GM23338 (cell line): ENCODE measurements at regions not wholly inside any gene's neighbourhood (a gene's known extent, or its start where the extent isn't known, plus 50 kb on each side); places are given as distances from the start of the nearest gene placed in this dataset.

ENCODE experiments used
- ATAC-seq: fragments of 200-7000 bp; cut with Tn5 transposase; 3 replicates; pipeline ENCODE4 v1.9.1; 2020
- DNase-seq: peaks from one replicate; pipeline ENCODE4 v3.0.0-alpha.2; 2015; ENCODE audit warnings: low spot score
- H2AFZ ChIP-seq: fragments of 200-600 bp; sonication (generic); 2 replicates; pipeline ENCODE4 v1.8.0; 2016; ENCODE audit warnings: antibody characterized with exemption, mild to moderate bottlenecking, moderate library complexity
- H3F3A ChIP-seq: fragments of 200-600 bp; sonication (generic); replicated peaks from 2 replicates; pipeline ENCODE4 v1.8.0; 2017; ENCODE audit warnings: antibody characterized with exemption, mixed run types, low read depth
- H3K27ac ChIP-seq: fragments of 200-600 bp; sonication (generic); 2 replicates; pipeline ENCODE4 v1.6.1; 2016; ENCODE audit warnings: low read depth
- H3K27me3 ChIP-seq: fragments of 200-600 bp; sonication (generic); 2 replicates; pipeline ENCODE4 v1.8.0; 2016; ENCODE audit warnings: mild to moderate bottlenecking, mixed run types, moderate library complexity; ENCODE audit not compliant: insufficient read depth
- H3K36me3 ChIP-seq: fragments of 200-600 bp; sonication (generic); 2 replicates; pipeline ENCODE4 v1.8.0; 2016; ENCODE audit warnings: mild to moderate bottlenecking; ENCODE audit not compliant: insufficient read depth
- H3K4me1 ChIP-seq: fragments of 200-600 bp; sonication (generic); 2 replicates; pipeline ENCODE4 v1.8.0; 2016; ENCODE audit warnings: mild to moderate bottlenecking, moderate library complexity; ENCODE audit not compliant: insufficient read depth
- H3K4me2 ChIP-seq: fragments of 200-600 bp; sonication (generic); 2 replicates; pipeline ENCODE4 v1.7.1; 2017; ENCODE audit warnings: mixed run types
- H3K4me3 ChIP-seq: fragments of 200-600 bp; sonication (generic); 2 replicates; pipeline ENCODE4 v1.6.1; 2016; ENCODE audit warnings: mixed run types
- H3K79me2 ChIP-seq: fragments of 200-600 bp; sonication (generic); replicated peaks from 2 replicates; pipeline ENCODE4 v1.8.0; 2017; ENCODE audit warnings: mild to moderate bottlenecking; ENCODE audit not compliant: insufficient read depth
- H3K9me2 ChIP-seq: fragments of 200-600 bp; sonication (generic); 2 replicates; pipeline ENCODE4 v1.8.0; 2017; ENCODE audit not compliant: insufficient read depth
- H4K20me1 ChIP-seq: fragments of 200-600 bp; sonication (generic); replicated peaks from 2 replicates; pipeline ENCODE4 v1.8.0; 2017; ENCODE audit warnings: mild to moderate bottlenecking; ENCODE audit not compliant: insufficient read depth
- H3K27ac Mint-ChIP-seq: 2 replicates; pipeline ENCODE4 v1.8.0; 2020; ENCODE audit warnings: inconsistent platforms, mild to moderate bottlenecking, moderate library complexity, mixed read lengths
- H3K27me3 Mint-ChIP-seq: 3 replicates; pipeline ENCODE4 v1.8.0; 2022; ENCODE audit warnings: low read depth, mild to moderate bottlenecking, moderate library complexity, mixed read lengths, inconsistent platforms; ENCODE audit not compliant: insufficient read depth, poor library complexity
- H3K36me3 Mint-ChIP-seq: 3 replicates; pipeline ENCODE4 v1.8.0; 2021; ENCODE audit warnings: low read depth, mild to moderate bottlenecking, inconsistent platforms, moderate library complexity, mixed read lengths
- H3K4me1 Mint-ChIP-seq: 3 replicates; pipeline ENCODE4 v1.8.0; 2020; ENCODE audit warnings: mild to moderate bottlenecking, inconsistent platforms, mixed read lengths
- H3K4me3 Mint-ChIP-seq: 3 replicates; pipeline ENCODE4 v1.8.0; 2021; ENCODE audit warnings: moderate library complexity, mild to moderate bottlenecking, inconsistent platforms, mixed read lengths
- H3K9me3 Mint-ChIP-seq: 3 replicates; pipeline ENCODE4 v1.8.0; 2020; ENCODE audit warnings: moderate library complexity, mild to moderate bottlenecking, inconsistent platforms, mixed read lengths
- EZH2 ChIP-seq: fragments of 200-600 bp; sonication (generic); IDR thresholded peaks from one replicate; pipeline ENCODE4 v1.8.0; 2017; ENCODE audit warnings: antibody characterized with exemption, mild to moderate bottlenecking, low read depth; ENCODE audit not compliant: unreplicated experiment
- JUNB ChIP-seq: IDR thresholded peaks from one replicate; pipeline ENCODE4 v1.6.1; 2016; ENCODE audit warnings: antibody characterized with exemption; ENCODE audit not compliant: unreplicated experiment
- STAT1 ChIP-seq: IDR thresholded peaks from one replicate; pipeline ENCODE4 v1.6.1; 2016; ENCODE audit warnings: antibody characterized with exemption; ENCODE audit not compliant: unreplicated experiment
- ZNF114 ChIP-seq: fragments of 250-450 bp; sonication (Bioruptor Pico); IDR thresholded peaks from 2 replicates; pipeline ENCODE4 v1.5.0; 2020; ENCODE audit warnings: mild to moderate bottlenecking, moderate library complexity
- ZNF331 ChIP-seq: fragments of 250-450 bp; sonication (Bioruptor Pico); IDR thresholded peaks from 2 replicates; pipeline ENCODE4 v1.5.0; 2020; ENCODE audit warnings: low read depth, mild to moderate bottlenecking, moderate library complexity
- TF ChIP-seq, protein P1 (sequence below): fragments of 250-450 bp; sonication (Bioruptor Pico); IDR thresholded peaks from 2 replicates; pipeline ENCODE4 v1.5.0; 2020; ENCODE audit warnings: mild to moderate bottlenecking, moderate library complexity
- TF ChIP-seq, protein P2 (sequence below): IDR thresholded peaks from one replicate; pipeline ENCODE4 v1.6.1; 2018; ENCODE audit warnings: antibody characterized with exemption; ENCODE audit not compliant: unreplicated experiment

DNA sequence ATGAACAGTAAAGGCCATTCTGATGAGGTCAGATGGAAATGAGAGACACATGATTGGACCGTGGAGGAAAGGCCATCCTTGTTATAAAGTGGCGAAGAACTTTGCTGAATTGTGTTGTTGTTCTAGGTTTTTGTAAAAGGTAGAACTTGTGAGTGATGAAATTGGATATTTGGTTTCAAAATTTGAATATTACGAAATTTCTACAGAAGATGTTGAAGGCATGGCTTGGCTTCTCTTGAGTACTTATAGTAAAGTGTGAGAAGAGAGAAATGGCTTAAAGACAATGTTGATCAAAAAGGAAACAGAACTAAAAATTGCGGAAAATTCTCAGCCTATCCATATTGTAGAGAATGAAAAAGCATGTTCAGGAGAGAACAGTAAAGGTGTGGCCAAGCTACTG lies 166.6 kb upstream of the S1PR3 start:
- no peaks in the 10 kb centered on the region for H3K27me3 ChIP-seq
- H3K36me3 ChIP-seq: no peaks in the 10 kb centered on the region
- no peak overlapping the region for H3K4me2 ChIP-seq
- Mint-ChIP-seq H3K27me3 (peaks cover 4% of the 10 kb centered on the region), H3K4me3 (no peak overlapping the region), H3K9me3 (no peaks in the 10 kb centered on the region), H3K4me1 (peaks cover 4% of the 10 kb centered on the region), H3K27ac (no peak overlapping the region), H3K36me3 (no peaks in the 10 kb centered on the region; the same call in 2 of the 3 replicates)
- H3K4me3 ChIP-seq: no peak overlapping the region
- no peak overlapping the region for H2AFZ ChIP-seq
- H3K79me2 ChIP-seq: no peaks in the 10 kb centered on the region
- no peaks in the 10 kb centered on the region for H4K20me1 ChIP-seq
- no peaks in the 10 kb centered on the region for H3K4me1 ChIP-seq
- ATAC-seq: no peak
- no peak overlapping the region for H3K27ac ChIP-seq
- TF ChIP-seq STAT1: no peak
- TF ChIP-seq, protein P1, sequence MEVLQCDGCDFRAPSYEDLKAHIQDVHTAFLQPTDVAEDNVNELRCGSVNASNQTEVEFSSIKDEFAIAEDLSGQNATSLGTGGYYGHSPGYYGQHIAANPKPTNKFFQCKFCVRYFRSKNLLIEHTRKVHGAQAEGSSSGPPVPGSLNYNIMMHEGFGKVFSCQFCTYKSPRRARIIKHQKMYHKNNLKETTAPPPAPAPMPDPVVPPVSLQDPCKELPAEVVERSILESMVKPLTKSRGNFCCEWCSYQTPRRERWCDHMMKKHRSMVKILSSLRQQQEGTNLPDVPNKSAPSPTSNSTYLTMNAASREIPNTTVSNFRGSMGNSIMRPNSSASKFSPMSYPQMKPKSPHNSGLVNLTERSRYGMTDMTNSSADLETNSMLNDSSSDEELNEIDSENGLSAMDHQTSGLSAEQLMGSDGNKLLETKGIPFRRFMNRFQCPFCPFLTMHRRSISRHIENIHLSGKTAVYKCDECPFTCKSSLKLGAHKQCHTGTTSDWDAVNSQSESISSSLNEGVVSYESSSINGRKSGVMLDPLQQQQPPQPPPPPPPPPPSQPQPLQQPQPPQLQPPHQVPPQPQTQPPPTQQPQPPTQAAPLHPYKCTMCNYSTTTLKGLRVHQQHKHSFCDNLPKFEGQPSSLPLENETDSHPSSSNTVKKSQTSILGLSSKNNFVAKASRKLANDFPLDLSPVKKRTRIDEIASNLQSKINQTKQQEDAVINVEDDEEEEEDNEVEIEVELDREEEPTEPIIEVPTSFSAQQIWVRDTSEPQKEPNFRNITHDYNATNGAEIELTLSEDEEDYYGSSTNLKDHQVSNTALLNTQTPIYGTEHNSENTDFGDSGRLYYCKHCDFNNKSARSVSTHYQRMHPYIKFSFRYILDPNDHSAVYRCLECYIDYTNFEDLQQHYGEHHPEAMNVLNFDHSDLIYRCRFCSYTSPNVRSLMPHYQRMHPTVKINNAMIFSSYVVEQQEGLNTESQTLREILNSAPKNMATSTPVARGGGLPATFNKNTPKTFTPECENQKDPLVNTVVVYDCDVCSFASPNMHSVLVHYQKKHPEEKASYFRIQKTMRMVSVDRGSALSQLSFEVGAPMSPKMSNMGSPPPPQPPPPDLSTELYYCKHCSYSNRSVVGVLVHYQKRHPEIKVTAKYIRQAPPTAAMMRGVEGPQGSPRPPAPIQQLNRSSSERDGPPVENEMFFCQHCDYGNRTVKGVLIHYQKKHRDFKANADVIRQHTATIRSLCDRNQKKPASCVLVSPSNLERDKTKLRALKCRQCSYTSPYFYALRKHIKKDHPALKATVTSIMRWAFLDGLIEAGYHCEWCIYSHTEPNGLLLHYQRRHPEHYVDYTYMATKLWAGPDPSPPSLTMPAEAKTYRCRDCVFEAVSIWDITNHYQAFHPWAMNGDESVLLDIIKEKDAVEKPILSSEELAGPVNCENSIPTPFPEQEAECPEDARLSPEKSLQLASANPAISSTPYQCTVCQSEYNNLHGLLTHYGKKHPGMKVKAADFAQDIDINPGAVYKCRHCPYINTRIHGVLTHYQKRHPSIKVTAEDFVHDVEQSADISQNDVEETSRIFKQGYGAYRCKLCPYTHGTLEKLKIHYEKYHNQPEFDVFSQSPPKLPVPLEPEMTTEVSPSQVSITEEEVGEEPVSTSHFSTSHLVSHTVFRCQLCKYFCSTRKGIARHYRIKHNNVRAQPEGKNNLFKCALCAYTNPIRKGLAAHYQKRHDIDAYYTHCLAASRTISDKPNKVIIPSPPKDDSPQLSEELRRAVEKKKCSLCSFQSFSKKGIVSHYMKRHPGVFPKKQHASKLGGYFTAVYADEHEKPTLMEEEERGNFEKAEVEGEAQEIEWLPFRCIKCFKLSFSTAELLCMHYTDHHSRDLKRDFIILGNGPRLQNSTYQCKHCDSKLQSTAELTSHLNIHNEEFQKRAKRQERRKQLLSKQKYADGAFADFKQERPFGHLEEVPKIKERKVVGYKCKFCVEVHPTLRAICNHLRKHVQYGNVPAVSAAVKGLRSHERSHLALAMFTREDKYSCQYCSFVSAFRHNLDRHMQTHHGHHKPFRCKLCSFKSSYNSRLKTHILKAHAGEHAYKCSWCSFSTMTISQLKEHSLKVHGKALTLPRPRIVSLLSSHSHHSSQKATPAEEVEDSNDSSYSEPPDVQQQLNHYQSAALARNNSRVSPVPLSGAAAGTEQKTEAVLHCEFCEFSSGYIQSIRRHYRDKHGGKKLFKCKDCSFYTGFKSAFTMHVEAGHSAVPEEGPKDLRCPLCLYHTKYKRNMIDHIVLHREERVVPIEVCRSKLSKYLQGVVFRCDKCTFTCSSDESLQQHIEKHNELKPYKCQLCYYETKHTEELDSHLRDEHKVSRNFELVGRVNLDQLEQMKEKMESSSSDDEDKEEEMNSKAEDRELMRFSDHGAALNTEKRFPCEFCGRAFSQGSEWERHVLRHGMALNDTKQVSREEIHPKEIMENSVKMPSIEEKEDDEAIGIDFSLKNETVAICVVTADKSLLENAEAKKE (CRISPR knock-in tag): no peak
- TF ChIP-seq, protein P2, sequence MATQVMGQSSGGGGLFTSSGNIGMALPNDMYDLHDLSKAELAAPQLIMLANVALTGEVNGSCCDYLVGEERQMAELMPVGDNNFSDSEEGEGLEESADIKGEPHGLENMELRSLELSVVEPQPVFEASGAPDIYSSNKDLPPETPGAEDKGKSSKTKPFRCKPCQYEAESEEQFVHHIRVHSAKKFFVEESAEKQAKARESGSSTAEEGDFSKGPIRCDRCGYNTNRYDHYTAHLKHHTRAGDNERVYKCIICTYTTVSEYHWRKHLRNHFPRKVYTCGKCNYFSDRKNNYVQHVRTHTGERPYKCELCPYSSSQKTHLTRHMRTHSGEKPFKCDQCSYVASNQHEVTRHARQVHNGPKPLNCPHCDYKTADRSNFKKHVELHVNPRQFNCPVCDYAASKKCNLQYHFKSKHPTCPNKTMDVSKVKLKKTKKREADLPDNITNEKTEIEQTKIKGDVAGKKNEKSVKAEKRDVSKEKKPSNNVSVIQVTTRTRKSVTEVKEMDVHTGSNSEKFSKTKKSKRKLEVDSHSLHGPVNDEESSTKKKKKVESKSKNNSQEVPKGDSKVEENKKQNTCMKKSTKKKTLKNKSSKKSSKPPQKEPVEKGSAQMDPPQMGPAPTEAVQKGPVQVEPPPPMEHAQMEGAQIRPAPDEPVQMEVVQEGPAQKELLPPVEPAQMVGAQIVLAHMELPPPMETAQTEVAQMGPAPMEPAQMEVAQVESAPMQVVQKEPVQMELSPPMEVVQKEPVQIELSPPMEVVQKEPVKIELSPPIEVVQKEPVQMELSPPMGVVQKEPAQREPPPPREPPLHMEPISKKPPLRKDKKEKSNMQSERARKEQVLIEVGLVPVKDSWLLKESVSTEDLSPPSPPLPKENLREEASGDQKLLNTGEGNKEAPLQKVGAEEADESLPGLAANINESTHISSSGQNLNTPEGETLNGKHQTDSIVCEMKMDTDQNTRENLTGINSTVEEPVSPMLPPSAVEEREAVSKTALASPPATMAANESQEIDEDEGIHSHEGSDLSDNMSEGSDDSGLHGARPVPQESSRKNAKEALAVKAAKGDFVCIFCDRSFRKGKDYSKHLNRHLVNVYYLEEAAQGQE: no peak
- TF ChIP-seq EZH2: no peak
- TF ChIP-seq ZNF331 (CRISPR knock-in tag): no peak
- no peak for TF ChIP-seq ZNF114 (CRISPR knock-in tag)
- TF ChIP-seq JUNB: no peak
- DNase-seq: no peak
- H3F3A ChIP-seq: no peaks in the 10 kb centered on the region
- peaks cover 3% of the 10 kb centered on the region; the same call in 1 of the 2 replicates for H3K9me2 ChIP-seq
